Psoas muscle (tissue), 7 donors: ENCODE measurements at regions not wholly inside any gene's neighbourhood (a gene's known extent, or its start where the extent isn't known, plus 50 kb on each side); places are given as distances from the start of the nearest gene placed in this dataset.

Experiments
- ATAC-seq, 4 donors: fragments of 200-7000 bp; cut with Tn5 transposase; one replicate each; pipeline ENCODE4 v1.9.1; 2020; ENCODE audit warnings: moderate library complexity in 3 of 4, mild to moderate bottlenecking in 2 of 4
- DNase-seq, 2 donors: peaks; one replicate each; pipeline ENCODE4 v3.0.0-alpha.2; 2020
- H3K27ac ChIP-seq: fragments of 200-600 bp; one replicate; pipeline ENCODE4 v1.8.0; 2022
- H3K27me3 ChIP-seq, 3 donors: fragments of 200-600 bp in 1 of 3; one replicate each; pipeline versions ENCODE4 v1.6.1 to v1.8.0; 2013 to 2022; ENCODE audit warnings: low read length in 2 of 3, mild to moderate bottlenecking in 2 of 3, moderate library complexity in 1 of 3; ENCODE audit not compliant: insufficient read depth in 3 of 3
- H3K36me3 ChIP-seq, 2 donors: fragments of 200-600 bp in 1 of 2; one replicate each; pipeline versions ENCODE4 v1.6.1 to v1.8.0; 2013 to 2022; ENCODE audit warnings: low read depth in 1 of 2, mild to moderate bottlenecking in 1 of 2, moderate library complexity in 1 of 2; ENCODE audit not compliant: insufficient read depth in 1 of 2
- H3K4me1 ChIP-seq: fragments of 200-600 bp; one replicate; pipeline ENCODE4 v1.8.0; 2022
- H3K4me3 ChIP-seq: fragments of 200-600 bp; one replicate; pipeline ENCODE4 v1.8.0; 2022; ENCODE audit warnings: mild to moderate bottlenecking
- H3K9me3 ChIP-seq: fragments of 200-600 bp; one replicate; pipeline ENCODE4 v1.8.0; 2022
- CTCF ChIP-seq: fragments of 200-600 bp; IDR thresholded peaks from one replicate; pipeline ENCODE4 v1.8.0; 2022; ENCODE audit warnings: antibody characterized with exemption
- WGBS, 3 donors: extraction: QIAGEN DNeasy Blood & Tissue Kit; methylation state at CpG; one replicate each; pipeline versions ENCODE4 v1.1.6 to v1.1.7; 2013; 5-methylcytosine and 5-hydroxymethylcytosine counted together
- intact Hi-C, 2 donors: fragments of 100-400 bp; cut with DNase I; formaldehyde crosslinking; loops; one replicate each; pipeline versions ENCODE4 v1.11.0 to v1.14.2; 2022
- donor health status: healthy with polysubstance abuse.
- donor health status: DM: no; HTN: no; CAD: no; lungs with moderate emphysema.
- donor health status: Bipolar disorder and iron deficiency.
- donor health status: healthy.
- donor health status: DM: yes; HTN: yes; CAD: no.
- donor health status: DM: no; HTN: no; CAD: no.
- donor health status: DM: yes; HTN: yes; CAD: no.

GRCh38 chr2:239467956-239468490 is 67.2 kb upstream of the HDAC4 start:
- Histone ChIP-seq H3K9me3 (no peaks in the 10 kb centered on the region), H3K27me3 (no peaks in the 10 kb centered on the region), H3K36me3 (no peaks in the 10 kb centered on the region), H3K27ac (no peak overlapping the region), H3K4me3 (no peak overlapping the region), H3K4me1 (peaks cover 13% of the 10 kb centered on the region)
- no peak for TF ChIP-seq CTCF
- WGBS, 3 donors, result 90 to 93% (median 91%) methylated on average over 12 of the region's 12 CpGs
- DNase-seq, result no peak
- intact Hi-C loops, result no loop called here
- ATAC-seq, result no peak

- DNase-seq (no peak), ATAC-seq (no peak)
- Histone ChIP-seq H3K9me3 (no peaks in the 10 kb centered on the region), H3K27me3 (no peaks in the 10 kb centered on the region), H3K4me3 (no peak overlapping the region), H3K36me3 (no peaks in the 10 kb centered on the region), H3K4me1 (peaks cover 16% of the 10 kb centered on the region), H3K27ac (no peak overlapping the region)
- TF ChIP-seq CTCF, result no peak
- intact Hi-C loops, result no loop called here
- whole genome bisulfite sequencing, 3 donors, result 95 to 99% (median 95%) methylated on average over 7 of the region's 7 CpGs
Observed at GRCh38 chr2:239467281-239467955, 66.6 kb upstream of the HDAC4 start.

- ATAC-seq, result no peak
- H3K9me3 ChIP-seq, result no peaks in the 10 kb centered on the region
- no peaks in the 10 kb centered on the region for H3K36me3 ChIP-seq
- intact Hi-C loops, result no loop called here
- no peak for DNase-seq
- no peaks in the 10 kb centered on the region for H3K27me3 ChIP-seq
- WGBS, 3 donors, result 87 to 91% (median 87%) methylated on average over 14 of the region's 14 CpGs
- no peak overlapping the region for H3K4me3 ChIP-seq
- TF ChIP-seq CTCF, result no peak
- H3K4me1 ChIP-seq, result peaks cover 16% of the 10 kb centered on the region
- H3K27ac ChIP-seq, result no peak overlapping the region
Observed at GRCh38 chr2:239466755-239467271, 66.0 kb upstream of the HDAC4 start.

GRCh38 chr2:239466061-239466754 is 65.4 kb upstream of the HDAC4 start:
- Histone ChIP-seq H3K27me3 (no peaks in the 10 kb centered on the region), H3K27ac (no peak overlapping the region), H3K4me1 (peaks cover 16% of the 10 kb centered on the region), H3K36me3 (no peaks in the 10 kb centered on the region), H3K4me3 (no peak overlapping the region), H3K9me3 (no peaks in the 10 kb centered on the region)
- TF ChIP-seq CTCF, result no peak
- intact Hi-C loops, result no loop called here
- no peak for ATAC-seq
- DNase-seq, result no peak
- 90 to 91% (median 91%) methylated on average over 10 of the region's 10 CpGs for WGBS, 3 donors
